ENCODE measurements at regions not wholly inside any gene's neighbourhood (a gene's known extent, or its start where the extent isn't known, plus 50 kb on each side); places are given as distances from the start of the nearest gene placed in this dataset.

- no peak overlapping the region for H3K4me3 ChIP-seq (ENCODE audit: low read depth, low read length)
- H3K36me3 ChIP-seq (ENCODE audit: control insufficient read depth, insufficient read depth, low read length) = no peaks in the 10 kb centered on the region
- no peaks in the 10 kb centered on the region for H3K27me3 ChIP-seq (ENCODE audit: control insufficient read depth, insufficient read depth, low read length)
- no peak for TF ChIP-seq CTCF (IDR thresholded peaks at IDR 0.05; ENCODE audit: insufficient read depth, low read length, poor library complexity, severe bottlenecking)
- no peak for DNase-seq (ENCODE audit: low read depth)
Measured at GRCh38 chr2:65488527-65488926, 56.1 kb upstream of the SPRED2 start.

GRCh38 chr2:65487404-65487803 is 55.0 kb upstream of the SPRED2 start:
- Histone ChIP-seq H3K36me3 (ENCODE audit: control insufficient read depth, insufficient read depth, low read length) (no peaks in the 10 kb centered on the region), H3K27me3 (ENCODE audit: control insufficient read depth, insufficient read depth, low read length) (no peaks in the 10 kb centered on the region), H3K4me3 (ENCODE audit: low read depth, low read length) (no peak overlapping the region)
- no peak for TF ChIP-seq CTCF (IDR thresholded peaks at IDR 0.05; ENCODE audit: insufficient read depth, low read length, poor library complexity, severe bottlenecking)
- DNase-seq (ENCODE audit: low read depth) = no peak

- Histone ChIP-seq H3K4me3 (ENCODE audit: low read depth, low read length) (no peak overlapping the region), H3K27me3 (ENCODE audit: control insufficient read depth, insufficient read depth, low read length) (no peaks in the 10 kb centered on the region), H3K36me3 (ENCODE audit: control insufficient read depth, insufficient read depth, low read length) (no peaks in the 10 kb centered on the region)
- TF ChIP-seq CTCF (IDR thresholded peaks at IDR 0.05; ENCODE audit: insufficient read depth, low read length, poor library complexity, severe bottlenecking) = no peak
- DNase-seq (ENCODE audit: low read depth) = no peak
Measured at GRCh38 chr2:65486802-65487201, 54.4 kb upstream of the SPRED2 start.

- no peaks in the 10 kb centered on the region for H3K27me3 ChIP-seq (ENCODE audit: control insufficient read depth, insufficient read depth, low read length)
- H3K4me3 ChIP-seq (ENCODE audit: low read depth, low read length) = no peak overlapping the region
- DNase-seq (ENCODE audit: low read depth) = no peak
- no peak for TF ChIP-seq CTCF (IDR thresholded peaks at IDR 0.05; ENCODE audit: insufficient read depth, low read length, poor library complexity, severe bottlenecking)
- no peaks in the 10 kb centered on the region for H3K36me3 ChIP-seq (ENCODE audit: control insufficient read depth, insufficient read depth, low read length)
Measured at GRCh38 chr2:65486282-65486681, 53.9 kb upstream of the SPRED2 start.

GRCh38 chr2:65485839-65486238 is 53.4 kb upstream of the SPRED2 start:
- no peak for DNase-seq (ENCODE audit: low read depth)
- Histone ChIP-seq H3K4me3 (ENCODE audit: low read depth, low read length) (no peak overlapping the region), H3K36me3 (ENCODE audit: control insufficient read depth, insufficient read depth, low read length) (no peaks in the 10 kb centered on the region), H3K27me3 (ENCODE audit: control insufficient read depth, insufficient read depth, low read length) (no peaks in the 10 kb centered on the region)
- no peak for TF ChIP-seq CTCF (IDR thresholded peaks at IDR 0.05; ENCODE audit: insufficient read depth, low read length, poor library complexity, severe bottlenecking)

GRCh38 chr2:65483763-65484162 is 51.4 kb upstream of the SPRED2 start:
- no peak for DNase-seq (ENCODE audit: low read depth)
- peaks cover 2% of the 10 kb centered on the region for H3K27me3 ChIP-seq (ENCODE audit: control insufficient read depth, insufficient read depth, low read length)
- TF ChIP-seq CTCF (IDR thresholded peaks at IDR 0.05; ENCODE audit: insufficient read depth, low read length, poor library complexity, severe bottlenecking) = no peak
- no peaks in the 10 kb centered on the region for H3K36me3 ChIP-seq (ENCODE audit: control insufficient read depth, insufficient read depth, low read length)
- H3K4me3 ChIP-seq (ENCODE audit: low read depth, low read length) = no peak overlapping the region

Measured in kidney epithelial cell (primary cell).